Fibroblast of lung (primary cell): ENCODE measurements at regions not wholly inside any gene's neighbourhood (a gene's known extent, or its start where the extent isn't known, plus 50 kb on each side); places are given as distances from the start of the nearest gene placed in this dataset.

Experiments used
- CTCF ChIP-seq, 2 donors: IDR thresholded peaks in 1 of 2; conservative IDR thresholded peaks in 1 of 2; 1 replicate in 1 of 2; 2 replicates in 1 of 2; pipeline ENCODE4 v1.5.1; 2011 to 2012; ENCODE audit warnings: low read length in 2 of 2, control low read depth in 1 of 2, inconsistent platforms in 1 of 2, low read depth in 1 of 2, mild to moderate bottlenecking in 1 of 2
- EZH2 ChIP-seq: IDR thresholded peaks from 2 replicates; pipeline ENCODE4 v1.5.1; 2012; ENCODE audit warnings: low read length, control low read depth, mild to moderate bottlenecking; ENCODE audit errors: missing control alignments

GRCh38 chr5:68026092-68026885 is 189.3 kb upstream of the PIK3R1 start:
- TF ChIP-seq CTCF (conservative IDR thresholded peaks at IDR 0.05 in 1 of 2, IDR thresholded peaks at IDR 0.05 in 1 of 2; ENCODE audit: low read depth in 1 of 2, low read length in 2 of 2): no peak
- no peak for TF ChIP-seq EZH2
